HG02973 (cell line): ENCODE measurements at regions not wholly inside any gene's neighbourhood (a gene's known extent, or its start where the extent isn't known, plus 50 kb on each side); places are given as distances from the start of the nearest gene placed in this dataset.

ENCODE experiments used
- ATAC-seq: cut with Tn5 transposase; IDR thresholded peaks from one replicate; pipeline ENCODE4 v1.9.1; 2021; ENCODE audit warnings: moderate library complexity; ENCODE audit not compliant: unreplicated experiment

- no peak for ATAC-seq
Measured at GRCh38 chr2:65488527-65488926, 56.1 kb upstream of the SPRED2 start.

GRCh38 chr2:65487404-65487803 is 55.0 kb upstream of the SPRED2 start:
- no peak for ATAC-seq

- no peak for ATAC-seq
Measured at GRCh38 chr2:65486802-65487201, 54.4 kb upstream of the SPRED2 start.

- no peak for ATAC-seq
Measured at GRCh38 chr2:65486282-65486681, 53.9 kb upstream of the SPRED2 start.

- ATAC-seq: no peak
Measured at GRCh38 chr2:65485839-65486238, 53.4 kb upstream of the SPRED2 start.

- ATAC-seq: no peak
Measured at GRCh38 chr2:65483763-65484162, 51.4 kb upstream of the SPRED2 start.

GRCh38 chr2:65482971-65483370 is 50.6 kb upstream of the SPRED2 start:
- ATAC-seq: no peak
